ENCODE measurements at regions not wholly inside any gene's neighbourhood (a gene's known extent, or its start where the extent isn't known, plus 50 kb on each side); places are given as distances from the start of the nearest gene placed in this dataset.

- TF ChIP-seq FOXO1 (CRISPR knock-in tag; IDR thresholded peaks at IDR 0.05) (no peak), SNAPC2 (CRISPR knock-in tag; IDR thresholded peaks at IDR 0.05) (no peak), ZNF562 (CRISPR knock-in tag; IDR thresholded peaks at IDR 0.05; ENCODE audit: borderline replicate concordance) (no peak), SRF (IDR thresholded peaks at IDR 0.05; ENCODE audit: low read depth, low read length) (no peak), E2F1 (CRISPR knock-in tag; IDR thresholded peaks at IDR 0.05) (no peak)
Observed at GRCh38 chr1:105533996-105534395, 1522.5 kb upstream of the PRMT6 start (continued).

- FAIRE-seq = no peak
- POLR2A ChIA-PET = no interaction called here
- H3K79me2 ChIP-seq (ENCODE audit: insufficient read depth, low read length) = no peaks in the 10 kb centered on the region
Observed at GRCh38 chr1:105544475-105544874, 1512.0 kb upstream of the PRMT6 start.

More at GRCh38 chr1:105544475-105544874, 1512.0 kb upstream of the PRMT6 start:
- Histone ChIP-seq H3K9ac (ENCODE audit: insufficient read depth, low read depth, low read length) (no peak overlapping the region), H4K20me1 (ENCODE audit: insufficient read depth, low read length) (no peaks in the 10 kb centered on the region), H3K4me2 (ENCODE audit: low read depth, low read length) (no peak overlapping the region), H3K27ac (ENCODE audit: extremely low read length, insufficient read depth, low read length) (no peak overlapping the region), H2AFZ (ENCODE audit: low read length) (no peak overlapping the region), H3K36me3 (replicated peaks in 1 of 2; ENCODE audit: control insufficient read depth in 1 of 2, insufficient read depth in 2 of 2, low read length in 2 of 2) (no peaks in the 10 kb centered on the region), H3K4me1 (ENCODE audit: insufficient read depth, low read length) (no peaks in the 10 kb centered on the region), H3K27me3 (ENCODE audit: control insufficient read depth in 1 of 2, insufficient read depth in 2 of 2, low read length in 2 of 2) (no peaks in the 10 kb centered on the region), H3K4me3 (replicated peaks in 1 of 3; ENCODE audit: insufficient read depth in 1 of 3, low read depth in 2 of 3, low read length in 3 of 3) (no peak overlapping the region), H3K9me3 (ENCODE audit: low read length) (peaks cover 41% of the 10 kb centered on the region)
- CTCF ChIA-PET (ENCODE audit: low intra/inter-chr PET ratio, low total read pairs) = no interaction called here
- BruUV-seq (replicated peaks) = no TSS peak
- no peak for DNase-seq (ENCODE audit: low spot score)
- intact Hi-C loops (cut with micrococcal nuclease; ENCODE audit: unreplicated experiment) (no loop called here), in situ Hi-C loops (cut with HindIII; ENCODE audit: extremely low pct_ligation_motif_present, low pct_unique_long_range_greater_than_20kb) (no loop called here)
- no peak for ATAC-seq
- TF ChIP-seq ZNF546 (CRISPR knock-in tag; conservative IDR thresholded peaks at IDR 0.05) = no peak
- TF ChIP-seq ZNF703 (CRISPR knock-in tag; IDR thresholded peaks at IDR 0.05; ENCODE audit: borderline replicate concordance) = no peak
- no peak for TF ChIP-seq ZNF724P (CRISPR knock-in tag; IDR thresholded peaks at IDR 0.05; ENCODE audit: borderline replicate concordance)
- TF ChIP-seq NFKBIZ (CRISPR knock-in tag; IDR thresholded peaks at IDR 0.05) = no peak
- no peak for TF ChIP-seq DMTF1 (CRISPR knock-in tag; IDR thresholded peaks at IDR 0.05)
- TF ChIP-seq FOXO4 (CRISPR knock-in tag; conservative IDR thresholded peaks at IDR 0.05) = no peak
- no peak for TF ChIP-seq THYN1 (CRISPR knock-in tag; IDR thresholded peaks at IDR 0.05; ENCODE audit: borderline replicate concordance, low read depth)
- no peak for TF ChIP-seq ONECUT2 (CRISPR knock-in tag; IDR thresholded peaks at IDR 0.05)
- 6% methylated on average over 1 of the region's 1 CpG for WGBS (ENCODE audit: low lambda C conversion rate)
